ENCODE measurements at regions not wholly inside any gene's neighbourhood (a gene's known extent, or its start where the extent isn't known, plus 50 kb on each side); places are given as distances from the start of the nearest gene placed in this dataset.

DNA sequence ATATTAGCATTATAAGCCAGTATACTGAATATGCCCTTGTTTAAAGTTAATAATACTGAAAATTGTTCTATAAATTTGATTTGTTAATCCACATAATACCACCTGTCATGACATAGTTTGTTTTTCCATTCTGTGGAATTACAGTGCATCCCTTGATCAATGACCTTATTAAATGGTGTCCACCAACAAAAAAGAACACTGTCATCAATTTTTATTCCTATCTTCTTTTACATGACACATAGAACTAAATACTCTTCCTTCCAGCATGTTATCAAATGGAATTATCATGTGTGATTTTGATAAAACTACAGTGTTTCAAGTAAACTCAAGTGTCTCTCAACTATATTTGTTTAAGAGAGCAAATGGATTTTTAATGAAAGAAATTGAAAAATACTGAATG lies 221.8 kb upstream of the MBL2 start:
- TF ChIP-seq CTCF (IDR thresholded peaks at IDR 0.05): no peak
- ChIA-PET CTCF (no interaction called here), POLR2A (no interaction called here)
- Mint-ChIP-seq H3K4me1 (ENCODE audit: low read depth) (no peaks in the 10 kb centered on the region), H3K27me3 (no peaks in the 10 kb centered on the region), H3K4me3 (no peak overlapping the region), H3K36me3 (ENCODE audit: low read depth) (no peaks in the 10 kb centered on the region), H3K27ac (no peak overlapping the region), H3K9me3 (peaks cover 4% of the 10 kb centered on the region)
- intact Hi-C loops (cut with micrococcal nuclease): no loop called here
- no peak for DNase-seq
- no peak for ATAC-seq

GRCh38 chr10:52993109-52993508 lies 220.5 kb upstream of the MBL2 start:
- no peak for TF ChIP-seq CTCF (IDR thresholded peaks at IDR 0.05)
- Mint-ChIP-seq H3K4me3 (no peak overlapping the region), H3K27ac (no peak overlapping the region), H3K4me1 (ENCODE audit: low read depth) (no peaks in the 10 kb centered on the region), H3K36me3 (ENCODE audit: low read depth) (no peaks in the 10 kb centered on the region), H3K27me3 (no peaks in the 10 kb centered on the region), H3K9me3 (peaks cover 4% of the 10 kb centered on the region)
- ChIA-PET POLR2A (no interaction called here), CTCF (no interaction called here)
- DNase-seq: no peak
- ATAC-seq: no peak
- intact Hi-C loops (cut with micrococcal nuclease): no loop called here

DNA sequence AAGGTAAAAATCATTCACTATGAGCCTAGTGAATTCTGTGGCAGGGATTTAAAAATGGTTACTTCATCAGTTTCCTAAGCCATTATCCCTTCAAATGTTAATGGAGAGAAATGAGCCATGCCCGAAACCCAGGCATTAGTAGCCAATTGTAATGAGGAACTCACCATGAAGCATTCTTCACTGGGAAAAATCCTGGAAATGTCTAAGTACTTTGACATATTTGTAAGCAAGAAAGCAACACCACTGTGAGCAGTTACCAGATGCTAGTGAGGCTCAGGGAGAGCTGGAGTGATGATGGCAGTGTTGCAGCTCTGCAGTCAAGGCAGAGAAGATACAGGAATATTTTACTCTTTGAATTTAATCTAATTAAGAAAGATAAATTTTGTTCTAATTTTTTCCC lies 220.0 kb upstream of the MBL2 start:
- POLR2A ChIA-PET: no interaction called here
- Mint-ChIP-seq H3K9me3 (peaks cover 4% of the 10 kb centered on the region), H3K27ac (no peak overlapping the region), H3K27me3 (no peaks in the 10 kb centered on the region), H3K4me1 (ENCODE audit: low read depth) (no peaks in the 10 kb centered on the region), H3K4me3 (no peak overlapping the region), H3K36me3 (ENCODE audit: low read depth) (no peaks in the 10 kb centered on the region)
- intact Hi-C loops (cut with micrococcal nuclease): no loop called here
- no peak for DNase-seq
- no peak for ATAC-seq
- CTCF ChIA-PET: no interaction called here
- TF ChIP-seq CTCF (IDR thresholded peaks at IDR 0.05): no peak

DNA sequence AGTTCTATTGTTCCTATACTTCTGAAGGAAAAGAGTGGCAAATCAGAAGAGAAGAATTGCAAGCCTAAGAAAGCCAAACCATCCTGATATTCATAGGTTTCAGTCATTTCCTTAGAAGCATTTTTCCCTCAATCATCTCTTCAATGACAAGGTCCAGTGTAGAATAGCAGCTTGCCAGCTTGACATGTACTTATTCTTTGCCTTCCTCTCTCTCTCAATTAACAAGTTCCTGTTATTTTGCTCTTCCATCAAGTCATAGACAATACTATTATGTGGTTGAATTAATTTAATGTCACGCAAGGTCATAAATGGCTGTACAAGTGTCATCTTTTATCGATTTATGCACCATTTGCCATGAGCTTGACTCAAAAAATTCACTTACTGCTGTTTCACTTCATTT lies 216.3 kb upstream of the MBL2 start:
- Mint-ChIP-seq H3K4me3 (no peak overlapping the region), H3K27ac (no peak overlapping the region), H3K27me3 (no peaks in the 10 kb centered on the region), H3K4me1 (ENCODE audit: low read depth) (no peaks in the 10 kb centered on the region), H3K9me3 (no peaks in the 10 kb centered on the region), H3K36me3 (ENCODE audit: low read depth) (no peaks in the 10 kb centered on the region)
- POLR2A ChIA-PET: no interaction called here
- no peak for DNase-seq
- CTCF ChIA-PET: no interaction called here
- ATAC-seq: no peak
- TF ChIP-seq CTCF (IDR thresholded peaks at IDR 0.05): no peak
- intact Hi-C loops (cut with micrococcal nuclease): no loop called here

DNA sequence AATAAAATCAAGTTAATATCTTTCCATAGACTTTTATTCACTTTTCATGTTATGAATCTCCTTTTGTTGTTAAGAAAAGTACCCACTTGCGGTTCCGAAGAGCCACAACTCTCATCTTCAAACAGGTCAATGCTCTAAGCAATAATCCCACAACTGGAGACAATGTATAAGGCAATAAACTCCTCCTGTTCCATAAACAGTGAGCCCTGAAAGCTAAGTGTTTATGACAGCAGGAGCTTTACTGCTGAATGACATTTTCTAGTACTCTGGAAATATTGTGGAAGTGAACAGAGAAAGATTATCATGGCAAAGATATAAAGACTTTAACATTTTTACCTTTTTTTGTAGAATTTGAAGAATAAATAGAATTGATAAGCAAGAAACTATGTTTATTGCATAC lies 213.5 kb upstream of the MBL2 start:
- ATAC-seq: no peak
- POLR2A ChIA-PET: no interaction called here
- Mint-ChIP-seq H3K27me3 (no peaks in the 10 kb centered on the region), H3K4me1 (ENCODE audit: low read depth) (no peaks in the 10 kb centered on the region), H3K36me3 (ENCODE audit: low read depth) (no peaks in the 10 kb centered on the region), H3K27ac (no peak overlapping the region), H3K9me3 (peaks cover 1% of the 10 kb centered on the region), H3K4me3 (no peak overlapping the region)
- TF ChIP-seq CTCF (IDR thresholded peaks at IDR 0.05): no peak
- intact Hi-C loops (cut with micrococcal nuclease): no loop called here
- CTCF ChIA-PET: no interaction called here
- no peak for DNase-seq
